Stimulated activated CD4-positive, alpha-beta T cell treated with anti-CD3 and anti-CD28 coated beads, Interleukin-12 subunit alpha, Interleukin-12 subunit beta, amount 100 ng/mL, for 48 hours (primary cell): ENCODE measurements at regions not wholly inside any gene's neighbourhood (a gene's known extent, or its start where the extent isn't known, plus 50 kb on each side); places are given as distances from the start of the nearest gene placed in this dataset.
"Not testable (repeated sequence)": the region's sequence is repeated elsewhere in the genome, so short reads cannot be mapped to it uniquely, and the experiment has no call there.

Experiments
- DNase-seq, 3 donors: peaks; one replicate each; pipeline ENCODE4 v3.0.0-alpha.2; 2020; ENCODE audit warnings: low read depth in 2 of 3, low spot score in 1 of 3

DNA sequence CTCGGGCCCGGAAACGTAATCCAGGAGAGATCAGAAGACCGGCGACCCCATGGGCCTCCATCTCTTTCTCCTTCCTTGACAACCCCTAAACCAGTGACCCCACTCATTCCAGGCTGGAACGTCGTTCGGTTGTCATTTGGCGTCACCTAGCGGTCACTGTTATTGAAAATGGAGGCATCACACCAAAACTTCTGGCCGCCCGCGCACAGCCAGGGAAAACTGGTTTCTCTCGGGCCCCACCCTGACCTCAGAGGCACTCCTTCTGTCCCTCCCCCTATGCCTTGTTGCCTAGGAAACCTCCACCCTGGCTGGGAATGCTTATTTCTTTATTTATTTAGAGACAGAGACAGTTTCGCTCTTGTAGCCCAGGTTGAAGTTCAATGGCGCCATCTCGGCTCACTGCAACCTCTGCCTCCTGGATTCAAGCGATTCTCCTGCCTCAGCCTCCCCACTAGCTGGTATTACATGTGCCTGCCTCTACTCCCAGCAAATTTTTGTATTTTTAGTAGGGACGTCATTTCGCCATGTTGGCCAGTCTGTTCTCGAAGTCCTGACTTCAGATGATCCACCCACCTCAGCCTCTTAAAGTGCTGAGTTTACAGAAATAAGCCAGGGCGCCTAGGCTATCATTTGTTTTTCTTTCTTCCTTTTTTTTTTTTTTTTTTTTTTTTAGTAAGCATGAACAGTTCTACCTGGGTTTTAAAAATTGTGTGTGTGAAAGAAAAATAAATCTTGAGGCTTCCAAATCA is 2144.1 kb upstream of the TPTE start:
- not testable (repeated sequence) for DNase-seq

DNA sequence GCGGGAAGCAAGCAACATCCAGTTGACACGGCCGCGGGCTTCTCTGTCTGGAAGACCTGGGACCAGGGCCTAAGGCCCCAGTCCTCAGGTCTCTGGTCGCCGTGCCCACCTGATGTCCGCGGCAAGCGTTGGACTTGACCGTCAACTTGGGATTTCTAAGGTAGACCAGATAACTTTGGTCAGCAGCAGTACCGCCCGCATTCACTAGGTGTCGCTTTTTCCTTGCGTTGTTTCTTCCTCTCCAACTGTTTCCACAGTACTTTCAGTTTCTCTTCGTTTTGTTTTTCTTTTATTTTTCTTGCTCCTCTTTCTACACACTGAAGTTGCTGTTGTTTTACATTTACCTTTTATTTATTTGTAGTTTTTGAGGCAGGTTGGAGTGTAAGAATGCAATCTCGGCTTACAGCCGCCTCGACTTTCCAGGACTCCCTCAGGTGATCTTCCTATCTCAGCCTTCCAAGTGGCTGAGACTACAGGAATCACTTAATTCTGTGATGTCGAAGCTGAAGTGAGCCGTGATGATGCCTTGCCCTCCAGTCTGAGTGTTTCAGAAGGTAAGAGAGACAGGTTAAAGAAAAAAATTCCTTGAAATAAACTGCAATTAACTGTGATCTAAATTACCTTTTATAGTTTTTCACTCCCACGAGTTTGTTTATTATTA is 2140.8 kb upstream of the TPTE start:
- DNase-seq, result not testable (repeated sequence)

DNA sequence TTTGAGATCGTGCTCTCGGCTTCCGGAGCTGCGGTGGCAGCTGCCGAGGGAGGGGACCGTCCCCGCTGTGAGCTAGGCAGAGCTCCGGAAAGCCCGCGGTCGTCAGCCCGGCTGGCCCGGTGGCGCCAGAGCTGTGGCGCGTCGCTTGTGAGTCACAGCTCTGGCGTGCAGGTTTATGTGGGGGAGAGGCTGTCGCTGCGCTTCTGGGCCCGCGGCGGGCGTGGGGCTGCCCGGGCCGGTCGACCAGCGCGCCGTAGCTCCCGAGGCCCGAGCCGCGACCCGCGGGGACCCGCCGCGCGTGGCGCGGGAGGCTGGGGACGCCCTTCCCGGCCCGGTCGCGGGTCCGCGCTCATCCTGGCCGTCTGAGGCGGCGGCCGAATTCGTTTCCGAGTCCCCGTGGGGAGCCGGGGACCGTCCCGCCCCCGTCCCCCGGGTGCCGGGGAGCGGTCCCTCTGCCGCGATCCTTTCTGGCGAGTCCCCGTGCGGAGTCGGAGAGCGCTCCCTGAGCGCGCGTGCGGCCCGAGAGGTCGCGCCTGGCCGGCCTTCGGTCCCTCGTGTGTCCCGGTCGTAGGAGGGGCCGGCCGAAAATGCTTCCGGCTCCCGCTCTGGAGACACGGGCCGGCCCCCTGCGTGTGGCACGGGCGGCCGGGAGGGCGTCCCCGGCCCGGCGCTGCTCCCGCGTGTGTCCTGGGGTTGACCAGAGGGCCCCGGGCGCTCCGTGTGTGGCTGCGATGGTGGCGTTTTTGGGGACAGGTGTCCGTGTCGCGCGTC is 2133.0 kb upstream of the TPTE start:
- DNase-seq, result not testable (repeated sequence)

DNA sequence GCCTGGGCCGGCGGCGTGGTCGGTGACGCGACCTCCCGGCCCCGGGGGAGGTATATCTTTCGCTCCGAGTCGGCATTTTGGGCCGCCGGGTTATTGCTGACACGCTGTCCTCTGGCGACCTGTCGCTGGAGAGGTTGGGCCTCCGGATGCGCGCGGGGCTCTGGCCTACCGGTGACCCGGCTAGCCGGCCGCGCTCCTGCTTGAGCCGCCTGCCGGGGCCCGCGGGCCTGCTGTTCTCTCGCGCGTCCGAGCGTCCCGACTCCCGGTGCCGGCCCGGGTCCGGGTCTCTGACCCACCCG is 2132.5 kb upstream of the TPTE start:
- not testable (repeated sequence) for DNase-seq

DNA sequence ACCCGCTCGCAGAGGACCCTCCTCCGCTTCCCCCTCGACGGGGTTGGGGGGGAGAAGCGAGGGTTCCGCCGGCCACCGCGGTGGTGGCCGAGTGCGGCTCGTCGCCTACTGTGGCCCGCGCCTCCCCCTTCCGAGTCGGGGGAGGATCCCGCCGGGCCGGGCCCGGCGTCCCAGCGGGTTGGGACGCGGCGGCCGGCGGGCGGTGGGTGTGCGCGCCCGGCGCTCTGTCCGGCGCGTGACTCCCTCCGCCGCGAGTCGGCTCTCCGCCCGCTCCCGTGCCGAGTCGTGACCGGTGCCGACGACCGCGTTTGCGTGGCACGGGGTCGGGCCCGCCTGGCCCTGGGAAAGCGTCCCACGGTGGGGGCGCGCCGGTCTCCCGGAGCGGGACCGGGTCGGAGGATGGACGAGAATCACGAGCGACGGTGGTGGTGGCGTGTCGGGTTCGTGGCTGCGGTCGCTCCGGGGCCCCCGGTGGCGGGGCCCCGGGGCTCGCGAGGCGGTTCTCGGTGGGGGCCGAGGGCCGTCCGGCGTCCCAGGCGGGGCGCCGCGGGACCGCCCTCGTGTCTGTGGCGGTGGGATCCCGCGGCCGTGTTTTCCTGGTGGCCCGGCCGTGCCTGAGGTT is 2130.7 kb upstream of the TPTE start:
- not testable (repeated sequence) for DNase-seq

DNA sequence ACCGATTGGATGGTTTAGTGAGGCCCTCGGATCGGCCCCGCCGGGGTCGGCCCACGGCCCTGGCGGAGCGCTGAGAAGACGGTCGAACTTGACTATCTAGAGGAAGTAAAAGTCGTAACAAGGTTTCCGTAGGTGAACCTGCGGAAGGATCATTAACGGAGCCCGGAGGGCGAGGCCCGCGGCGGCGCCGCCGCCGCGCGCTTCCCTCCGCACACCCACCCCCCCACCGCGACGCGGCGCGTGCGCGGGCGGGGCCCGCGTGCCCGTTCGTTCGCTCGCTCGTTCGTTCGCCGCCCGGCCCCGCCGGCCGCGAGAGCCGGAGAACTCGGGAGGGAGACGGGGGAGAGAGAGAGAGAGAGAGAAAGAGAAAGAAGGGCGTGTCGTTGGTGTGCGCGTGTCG is 2127.0 kb upstream of the TPTE start:
- DNase-seq, result not testable (repeated sequence)

DNA sequence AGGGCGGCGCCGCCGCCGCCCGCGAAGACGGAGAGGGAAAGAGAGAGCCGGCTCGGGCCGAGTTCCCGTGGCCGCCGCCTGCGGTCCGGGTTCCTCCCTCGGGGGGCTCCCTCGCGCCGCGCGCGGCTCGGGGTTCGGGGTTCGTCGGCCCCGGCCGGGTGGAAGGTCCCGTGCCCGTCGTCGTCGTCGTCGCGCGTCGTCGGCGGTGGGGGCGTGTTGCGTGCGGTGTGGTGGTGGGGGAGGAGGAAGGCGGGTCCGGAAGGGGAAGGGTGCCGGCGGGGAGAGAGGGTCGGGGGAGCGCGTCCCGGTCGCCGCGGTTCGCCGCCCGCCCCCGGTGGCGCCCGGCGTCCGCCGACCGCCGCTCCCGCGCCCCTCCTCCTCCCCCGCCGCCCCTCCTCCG is 2125.4 kb upstream of the TPTE start:
- not testable (repeated sequence) for DNase-seq

DNA sequence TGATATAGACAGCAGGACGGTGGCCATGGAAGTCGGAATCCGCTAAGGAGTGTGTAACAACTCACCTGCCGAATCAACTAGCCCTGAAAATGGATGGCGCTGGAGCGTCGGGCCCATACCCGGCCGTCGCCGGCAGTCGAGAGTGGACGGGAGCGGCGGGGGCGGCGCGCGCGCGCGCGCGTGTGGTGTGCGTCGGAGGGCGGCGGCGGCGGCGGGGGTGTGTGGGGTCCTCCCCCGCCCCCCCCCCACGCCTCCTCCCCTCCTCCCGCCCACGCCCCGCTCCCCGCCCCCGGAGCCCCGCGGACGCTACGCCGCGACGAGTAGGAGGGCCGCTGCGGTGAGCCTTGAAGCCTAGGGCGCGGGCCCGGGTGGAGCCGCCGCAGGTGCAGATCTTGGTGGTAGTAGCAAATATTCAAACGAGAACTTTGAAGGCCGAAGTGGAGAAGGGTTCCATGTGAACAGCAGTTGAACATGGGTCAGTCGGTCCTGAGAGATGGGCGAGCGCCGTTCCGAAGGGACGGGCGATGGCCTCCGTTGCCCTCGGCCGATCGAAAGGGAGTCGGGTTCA is 2122.4 kb upstream of the TPTE start:
- not testable (repeated sequence) for DNase-seq

DNA sequence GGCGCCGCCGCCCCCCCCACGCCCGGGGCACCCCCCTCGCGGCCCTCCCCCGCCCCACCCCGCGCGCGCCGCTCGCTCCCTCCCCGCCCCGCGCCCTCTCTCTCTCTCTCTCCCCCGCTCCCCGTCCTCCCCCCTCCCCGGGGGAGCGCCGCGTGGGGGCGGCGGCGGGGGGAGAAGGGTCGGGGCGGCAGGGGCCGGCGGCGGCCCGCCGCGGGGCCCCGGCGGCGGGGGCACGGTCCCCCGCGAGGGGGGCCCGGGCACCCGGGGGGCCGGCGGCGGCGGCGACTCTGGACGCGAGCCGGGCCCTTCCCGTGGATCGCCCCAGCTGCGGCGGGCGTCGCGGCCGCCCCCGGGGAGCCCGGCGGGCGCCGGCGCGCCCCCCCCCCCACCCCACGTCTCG is 2121.5 kb upstream of the TPTE start:
- DNase-seq, result not testable (repeated sequence)

DNA sequence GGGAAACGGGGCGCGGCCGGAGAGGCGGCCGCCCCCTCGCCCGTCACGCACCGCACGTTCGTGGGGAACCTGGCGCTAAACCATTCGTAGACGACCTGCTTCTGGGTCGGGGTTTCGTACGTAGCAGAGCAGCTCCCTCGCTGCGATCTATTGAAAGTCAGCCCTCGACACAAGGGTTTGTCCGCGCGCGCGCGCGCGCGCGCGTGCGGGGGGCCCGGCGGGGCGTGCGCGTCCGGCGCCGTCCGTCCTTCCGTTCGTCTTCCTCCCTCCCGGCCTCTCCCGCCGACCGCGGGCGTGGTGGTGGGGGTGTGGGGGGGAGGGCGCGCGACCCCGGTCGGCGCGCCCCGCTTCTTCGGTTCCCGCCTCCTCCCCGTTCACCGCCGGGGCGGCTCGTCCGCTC is 2119.6 kb upstream of the TPTE start:
- DNase-seq, result not testable (repeated sequence)

DNA sequence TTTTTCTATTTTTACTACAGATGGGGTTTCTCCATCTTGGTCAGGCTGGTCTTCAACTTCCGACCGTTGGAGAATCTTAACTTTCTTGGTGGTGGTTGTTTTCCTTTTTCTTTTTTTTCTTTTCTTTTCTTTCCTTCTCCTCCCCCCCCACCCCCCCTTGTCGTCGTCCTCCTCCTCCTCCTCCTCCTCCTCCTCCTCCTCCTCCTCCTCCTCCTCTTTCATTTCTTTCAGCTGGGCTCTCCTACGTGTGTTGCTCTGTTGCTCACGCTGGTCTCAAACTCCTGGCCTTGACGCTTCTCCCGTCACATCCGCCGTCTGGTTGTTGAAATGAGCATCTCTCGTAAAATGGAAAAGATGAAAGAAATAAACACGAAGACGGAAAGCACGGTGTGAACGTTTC is 2115.1 kb upstream of the TPTE start:
- not testable (repeated sequence) for DNase-seq

DNA sequence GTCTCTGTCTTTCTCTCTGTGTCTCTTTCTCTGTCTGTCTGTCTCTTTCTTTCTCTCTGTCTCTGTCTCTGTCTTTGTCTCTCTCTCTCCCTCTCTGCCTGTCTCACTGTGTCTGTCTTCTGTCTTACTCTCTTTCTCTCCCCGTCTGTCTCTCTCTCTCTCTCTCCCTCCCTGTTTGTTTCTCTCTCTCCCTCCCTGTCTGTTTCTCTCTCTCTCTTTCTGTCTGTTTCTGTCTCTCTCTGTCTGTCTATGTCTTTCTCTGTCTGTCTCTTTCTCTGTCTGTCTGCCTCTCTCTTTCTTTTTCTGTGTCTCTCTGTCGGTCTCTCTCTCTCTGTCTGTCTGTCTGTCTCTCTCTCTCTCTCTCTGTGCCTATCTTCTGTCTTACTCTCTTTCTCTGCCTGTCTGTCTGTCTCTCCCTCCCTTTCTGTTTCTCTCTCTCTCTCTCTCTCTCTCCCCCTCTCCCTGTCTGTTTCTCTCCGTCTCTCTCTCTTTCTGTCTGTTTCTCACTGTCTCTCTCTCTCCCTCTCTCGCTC is 2110.2 kb upstream of the TPTE start:
- not testable (repeated sequence) for DNase-seq

DNA sequence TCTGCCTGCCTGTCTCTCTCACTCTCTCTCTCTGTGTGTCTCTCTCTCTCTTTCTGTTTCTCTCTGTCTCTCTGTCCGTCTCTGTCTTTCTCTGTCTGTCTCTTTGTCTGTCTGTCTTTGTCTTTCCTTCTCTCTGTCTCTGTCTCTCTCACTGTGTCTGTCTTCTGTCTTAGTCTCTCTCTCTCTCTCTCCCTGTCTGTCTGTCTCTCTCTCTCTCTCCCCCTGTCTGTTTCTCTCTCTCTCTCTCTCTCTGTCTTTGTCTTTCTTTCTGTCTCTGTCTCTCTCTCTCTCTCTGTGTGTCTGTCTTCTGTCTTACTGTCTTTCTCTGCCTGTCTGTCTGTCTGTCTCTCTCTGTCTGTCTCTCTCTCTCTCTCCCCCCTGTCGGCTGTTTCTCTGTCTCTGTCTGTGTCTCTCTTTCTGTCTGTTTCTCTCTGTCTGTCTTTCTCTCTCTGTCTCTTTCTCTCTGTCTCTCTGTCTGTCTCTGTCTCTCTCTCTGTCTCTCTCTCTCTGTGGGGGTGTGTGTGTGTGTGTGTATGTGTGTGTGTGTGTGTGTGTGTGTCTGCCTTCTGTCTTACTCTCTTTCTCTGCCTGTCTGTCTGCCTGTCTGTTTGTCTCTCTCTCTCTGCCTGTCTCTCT is 2101.3 kb upstream of the TPTE start:
- peak in 1 of 3 donors; percentile 12 for DNase-seq

DNA sequence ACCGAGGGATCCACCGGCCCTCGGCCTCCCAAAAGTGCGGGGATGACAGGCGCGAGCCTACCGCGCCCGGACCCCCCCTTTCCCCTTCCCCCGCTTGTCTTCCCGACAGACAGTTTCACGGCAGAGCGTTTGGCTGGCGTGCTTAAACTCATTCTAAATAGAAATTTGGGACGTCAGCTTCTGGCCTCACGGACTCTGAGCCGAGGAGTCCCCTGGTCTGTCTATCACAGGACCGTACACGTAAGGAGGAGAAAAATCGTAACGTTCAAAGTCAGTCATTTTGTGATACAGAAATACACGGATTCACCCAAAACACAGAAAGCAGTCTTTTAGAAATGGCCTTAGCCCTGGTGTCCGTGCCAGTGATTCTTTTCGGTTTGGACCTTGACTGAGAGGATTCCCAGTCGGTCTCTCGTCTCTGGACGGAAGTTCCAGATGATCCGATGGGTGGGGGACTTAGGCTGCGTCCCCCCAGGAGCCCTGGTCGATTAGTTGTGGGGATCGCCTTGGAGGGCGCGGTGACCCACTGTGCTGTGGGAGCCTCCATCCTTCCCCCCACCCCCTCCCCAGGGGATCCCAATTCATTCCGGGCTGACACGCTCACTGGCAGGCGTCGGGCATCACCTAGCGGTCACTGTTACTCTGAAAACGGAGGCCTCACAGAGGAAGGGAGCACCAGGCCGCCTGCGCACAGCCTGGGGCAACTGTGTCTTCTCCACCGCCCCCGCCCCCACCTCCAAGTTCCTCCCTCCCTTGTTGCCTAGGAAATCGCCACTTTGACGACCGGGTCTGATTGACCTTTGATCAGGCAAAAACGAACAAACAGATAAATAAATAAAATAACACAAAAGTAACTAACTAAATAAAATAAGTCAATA is 2093.4 kb upstream of the TPTE start:
- not testable (repeated sequence) for DNase-seq

DNA sequence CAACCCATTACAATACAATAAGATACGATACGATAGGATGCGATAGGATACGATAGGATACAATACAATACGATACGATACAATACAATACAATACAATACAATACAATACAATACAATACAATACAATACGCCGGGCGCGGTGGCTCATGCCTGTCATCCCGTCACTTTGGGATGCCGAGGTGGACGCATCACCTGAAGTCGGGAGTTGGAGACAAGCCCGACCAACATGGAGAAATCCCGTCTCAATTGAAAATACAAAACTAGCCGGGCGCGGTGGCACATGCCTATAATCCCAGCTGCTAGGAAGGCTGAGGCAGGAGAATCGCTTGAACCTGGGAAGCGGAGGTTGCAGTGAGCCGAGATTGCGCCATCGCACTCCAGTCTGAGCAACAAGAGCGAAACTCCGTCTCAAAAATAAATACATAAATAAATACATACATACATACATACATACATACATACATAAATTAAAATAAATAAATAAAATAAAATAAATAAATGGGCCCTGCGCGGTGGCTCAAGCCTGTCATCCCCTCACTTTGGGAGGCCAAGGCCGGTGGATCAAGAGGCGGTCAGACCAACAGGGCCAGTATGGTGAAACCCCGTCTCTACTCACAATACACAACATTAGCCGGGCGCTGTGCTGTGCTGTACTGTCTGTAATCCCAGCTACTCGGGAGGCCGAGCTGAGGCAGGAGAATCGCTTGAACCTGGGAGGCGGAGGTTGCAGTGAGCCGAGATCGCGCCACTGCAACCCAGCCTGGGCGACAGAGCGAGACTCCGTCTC is 2092.5 kb upstream of the TPTE start:
- not testable (repeated sequence) for DNase-seq

DNA sequence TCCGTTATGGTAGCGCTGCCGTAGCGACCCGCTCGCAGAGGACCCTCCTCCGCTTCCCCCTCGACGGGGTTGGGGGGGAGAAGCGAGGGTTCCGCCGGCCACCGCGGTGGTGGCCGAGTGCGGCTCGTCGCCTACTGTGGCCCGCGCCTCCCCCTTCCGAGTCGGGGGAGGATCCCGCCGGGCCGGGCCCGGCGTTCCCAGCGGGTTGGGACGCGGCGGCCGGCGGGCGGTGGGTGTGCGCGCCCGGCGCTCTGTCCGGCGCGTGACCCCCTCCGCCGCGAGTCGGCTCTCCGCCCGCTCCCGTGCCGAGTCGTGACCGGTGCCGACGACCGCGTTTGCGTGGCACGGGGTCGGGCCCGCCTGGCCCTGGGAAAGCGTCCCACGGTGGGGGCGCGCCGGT is 2086.7 kb upstream of the TPTE start:
- not testable (repeated sequence) for DNase-seq

DNA sequence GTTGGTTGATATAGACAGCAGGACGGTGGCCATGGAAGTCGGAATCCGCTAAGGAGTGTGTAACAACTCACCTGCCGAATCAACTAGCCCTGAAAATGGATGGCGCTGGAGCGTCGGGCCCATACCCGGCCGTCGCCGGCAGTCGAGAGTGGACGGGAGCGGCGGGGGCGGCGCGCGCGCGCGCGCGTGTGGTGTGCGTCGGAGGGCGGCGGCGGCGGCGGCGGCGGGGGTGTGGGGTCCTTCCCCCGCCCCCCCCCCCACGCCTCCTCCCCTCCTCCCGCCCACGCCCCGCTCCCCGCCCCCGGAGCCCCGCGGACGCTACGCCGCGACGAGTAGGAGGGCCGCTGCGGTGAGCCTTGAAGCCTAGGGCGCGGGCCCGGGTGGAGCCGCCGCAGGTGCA is 2078.3 kb upstream of the TPTE start:
- DNase-seq, result not testable (repeated sequence)

DNA sequence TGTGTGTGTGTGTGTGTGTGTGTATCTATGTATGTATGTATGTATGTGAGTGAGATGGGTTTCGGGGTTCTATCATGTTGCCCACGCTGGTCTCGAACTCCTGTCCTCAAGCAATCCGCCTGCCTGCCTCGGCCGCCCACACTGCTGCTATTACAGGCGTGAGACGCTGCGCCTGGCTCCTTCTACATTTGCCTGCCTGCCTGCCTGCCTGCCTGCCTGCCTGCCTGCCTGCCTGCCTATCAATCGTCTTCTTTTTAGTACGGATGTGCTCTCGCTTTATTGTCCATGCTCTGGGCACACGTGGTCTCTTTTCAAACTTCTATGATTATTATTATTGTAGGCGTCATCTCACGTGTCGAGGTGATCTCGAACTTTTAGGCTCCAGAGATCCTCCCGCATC is 2071.6 kb upstream of the TPTE start:
- DNase-seq, result not testable (repeated sequence)
